IMR-90 (cell line): ENCODE measurements at regions not wholly inside any gene's neighbourhood (a gene's known extent, or its start where the extent isn't known, plus 50 kb on each side); places are given as distances from the start of the nearest gene placed in this dataset.

Experiments used
- ATAC-seq: fragments of 200-7000 bp; cut with Tn5 transposase; 2 replicates; pipeline ENCODE4 v1.9.1; 2020; ENCODE audit warnings: low read depth, mild to moderate bottlenecking, moderate library complexity
- BruUV-seq: library from RNA; stranded (reverse); fragments of 400-500 nt; replicated peaks from 2 replicates; lab custom pipeline; 2021; lab: Mats Ljungman, UMichigan
- CTCF ChIA-PET: fragments of 300-600 bp; formaldehyde crosslinking; extraction: SDS; loops from one replicate; lab custom pipeline; 2021; ENCODE audit warnings: antibody characterized with exemption; lab: Yijun Ruan, JAX
- POLR2A ChIA-PET: fragments of 300-600 bp; sonication (Branson Sonifier 250); formaldehyde crosslinking; loops from one replicate; lab custom pipeline; 2022; ENCODE audit warnings: antibody characterized with exemption; ENCODE audit not compliant: unreplicated experiment; lab: Charles Lee
- DNase-seq: peaks from one replicate; pipeline ENCODE4 v3.0.0; 2013
- H2AFZ ChIP-seq: replicated peaks from 2 replicates; pipeline ENCODE3; 2013; ENCODE audit warnings: low read length, mild to moderate bottlenecking; ENCODE audit not compliant: poor library complexity
- H2AK5ac ChIP-seq: 2 replicates; pipeline ENCODE4 v1.6.1; 2013; ENCODE audit warnings: low read depth, low read length, inconsistent platforms
- H2AK9ac ChIP-seq: replicated peaks from 2 replicates; pipeline ENCODE3; 2013; ENCODE audit warnings: mild to moderate bottlenecking, low read depth, low read length, moderate library complexity; ENCODE audit not compliant: poor library complexity
- H2BK120ac ChIP-seq: 2 replicates; pipeline ENCODE4 v1.6.1; 2013; ENCODE audit warnings: low read depth, low read length, inconsistent platforms
- H2BK15ac ChIP-seq: 3 replicates; pipeline ENCODE4 v1.6.1; 2013; ENCODE audit warnings: low read depth, low read length, inconsistent platforms
- H2BK20ac ChIP-seq: 2 replicates; pipeline ENCODE4 v1.6.1; 2013; ENCODE audit warnings: low read depth, mild to moderate bottlenecking, inconsistent platforms, low read length, moderate library complexity
- H2BK5ac ChIP-seq: 2 replicates; pipeline ENCODE4 v1.6.1; 2013; ENCODE audit warnings: mild to moderate bottlenecking, low read depth, low read length, inconsistent platforms; ENCODE audit not compliant: poor library complexity, severe bottlenecking
- H3K14ac ChIP-seq: replicated peaks from 2 replicates; pipeline ENCODE4 v1.6.1; 2013; ENCODE audit warnings: low read depth, low read length, inconsistent platforms
- H3K18ac ChIP-seq: 2 replicates; pipeline ENCODE4 v1.6.1; 2013; ENCODE audit warnings: low read depth, low read length, control low read depth
- H3K23ac ChIP-seq: 2 replicates; pipeline ENCODE4 v1.6.1; 2013; ENCODE audit warnings: low read depth, low read length, inconsistent platforms
- H3K27ac ChIP-seq: 2 replicates; pipeline ENCODE4 v1.5.1; 2013; ENCODE audit warnings: mild to moderate bottlenecking, control low read depth, low read length; ENCODE audit not compliant: insufficient read depth
- H3K27me3 ChIP-seq: 2 replicates; pipeline ENCODE4 v1.6.1; 2013; ENCODE audit warnings: low read length; ENCODE audit not compliant: control insufficient read depth, insufficient read depth
- H3K36me3 ChIP-seq: 2 replicates; pipeline ENCODE4 v1.6.1; 2013; ENCODE audit warnings: low read length, mixed read lengths; ENCODE audit not compliant: control insufficient read depth, insufficient read depth
- H3K4ac ChIP-seq: 2 replicates; pipeline ENCODE4 v1.6.1; 2013; ENCODE audit warnings: low read depth, low read length, inconsistent platforms
- H3K4me1 ChIP-seq: 2 replicates; pipeline ENCODE4 v1.6.1; 2013; ENCODE audit warnings: low read length, mixed read lengths; ENCODE audit not compliant: control insufficient read depth, insufficient read depth
- H3K4me2 ChIP-seq: 2 replicates; pipeline ENCODE4 v1.6.1; 2013; ENCODE audit warnings: low read depth, mild to moderate bottlenecking, control low read depth, low read length, moderate library complexity
- H3K4me3 ChIP-seq: 2 replicates; pipeline ENCODE4 v1.5.1; 2013; ENCODE audit warnings: low read depth, mild to moderate bottlenecking, control low read depth, low read length, moderate library complexity; ENCODE audit not compliant: insufficient read depth
- H3K56ac ChIP-seq: 2 replicates; pipeline ENCODE4 v1.6.1; 2013; ENCODE audit warnings: low read length, inconsistent platforms; ENCODE audit not compliant: insufficient read depth; ENCODE audit errors: extremely low read depth
- H3K79me1 ChIP-seq, 2 experiments: 2 replicates each; pipeline ENCODE4 v1.6.1; 2013; ENCODE audit warnings: low read length in 2 of 2, inconsistent platforms in 1 of 2, low read depth in 1 of 2
- H3K9ac ChIP-seq: 2 replicates; pipeline ENCODE4 v1.6.1; 2013; ENCODE audit warnings: low read depth, low read length, control low read depth
- H3K9me1 ChIP-seq: 2 replicates; pipeline ENCODE4 v1.6.1; 2013; ENCODE audit warnings: low read length, inconsistent platforms; ENCODE audit not compliant: insufficient read depth
- H3K9me3 ChIP-seq: 2 replicates; pipeline ENCODE4 v1.6.1; 2013; ENCODE audit warnings: low read length; ENCODE audit not compliant: control insufficient read depth, insufficient read depth
- H4K20me1 ChIP-seq: 2 replicates; pipeline ENCODE4 v1.6.1; 2013; ENCODE audit warnings: low read length, inconsistent platforms; ENCODE audit not compliant: insufficient read depth
- H4K5ac ChIP-seq: 2 replicates; pipeline ENCODE4 v1.6.1; 2013; ENCODE audit warnings: mild to moderate bottlenecking, low read depth, low read length, control low read depth
- H4K8ac ChIP-seq, 2 experiments: 2 replicates each; pipeline ENCODE4 v1.6.1; 2013; ENCODE audit warnings: low read depth in 2 of 2, low read length in 2 of 2, control low read depth in 1 of 2, inconsistent platforms in 1 of 2
- H4K91ac ChIP-seq: 2 replicates; pipeline ENCODE4 v1.6.1; 2013; ENCODE audit warnings: low read depth, low read length, inconsistent platforms; ENCODE audit not compliant: insufficient read depth
- BHLHE40 ChIP-seq: fragments of 150-350 bp; IDR thresholded peaks from 2 replicates; pipeline ENCODE4 v1.6.1; 2016; ENCODE audit warnings: mild to moderate bottlenecking, low read depth, low read length
- CEBPB ChIP-seq: IDR thresholded peaks from 2 replicates; pipeline ENCODE4 v1.6.1; 2012; ENCODE audit warnings: low read depth, low read length, improper control_type of control experiment
- CHD1 ChIP-seq: IDR thresholded peaks from 2 replicates; pipeline ENCODE4 v1.6.1; 2012; ENCODE audit warnings: low read depth, low read length, improper control_type of control experiment
- FOS ChIP-seq: fragments of 150-350 bp; IDR thresholded peaks from 2 replicates; pipeline ENCODE4 v1.6.1; 2016; ENCODE audit warnings: low read depth, low read length
- MAFK ChIP-seq: IDR thresholded peaks from 2 replicates; pipeline ENCODE4 v1.6.1; 2012; ENCODE audit warnings: low read depth, low read length, improper control_type of control experiment
- MAZ ChIP-seq: IDR thresholded peaks from 2 replicates; pipeline ENCODE4 v1.6.1; 2012; ENCODE audit warnings: low read depth, mild to moderate bottlenecking, low read length, improper control_type of control experiment, moderate library complexity, borderline replicate concordance
- MXI1 ChIP-seq: IDR thresholded peaks from 2 replicates; pipeline ENCODE4 v1.6.1; 2012; ENCODE audit warnings: low read depth, mild to moderate bottlenecking, low read length, moderate library complexity, borderline replicate concordance
- NFE2L2 ChIP-seq: fragments of 150-350 bp; IDR thresholded peaks from 2 replicates; pipeline ENCODE4 v1.6.1; 2016; ENCODE audit warnings: low read depth, mild to moderate bottlenecking, low read length
- POLR2A ChIP-seq: IDR thresholded peaks from 2 replicates; pipeline ENCODE4 v1.6.1; 2012; ENCODE audit warnings: mild to moderate bottlenecking, low read depth, low read length
- RAD21 ChIP-seq: IDR thresholded peaks from 2 replicates; pipeline ENCODE4 v1.6.1; 2012; ENCODE audit warnings: low read length, improper control_type of control experiment
- RCOR1 ChIP-seq: IDR thresholded peaks from 2 replicates; pipeline ENCODE4 v1.6.1; 2012; ENCODE audit warnings: mild to moderate bottlenecking, low read length, improper control_type of control experiment; ENCODE audit not compliant: insufficient replicate concordance
- RFX5 ChIP-seq: IDR thresholded peaks from 2 replicates; pipeline ENCODE4 v1.8.0; 2012; ENCODE audit warnings: low read depth, mild to moderate bottlenecking, low read length, moderate library complexity
- SMC3 ChIP-seq: fragments of 150-350 bp; IDR thresholded peaks from 2 replicates; pipeline ENCODE4 v1.6.1; 2016; ENCODE audit warnings: low read depth, mild to moderate bottlenecking, antibody characterized with exemption, low read length, moderate library complexity
- WGBS, 2 experiments: methylation state at CpG; one replicate each; pipeline versions ENCODE4 v1.1.5 to v1.1.7; 2013; ENCODE audit warnings: missing lambda C conversion rate in 2 of 2; ENCODE audit not compliant: insufficient read length in 1 of 2; ENCODE audit errors: extremely low coverage in 2 of 2; 5-methylcytosine and 5-hydroxymethylcytosine counted together
- dilution Hi-C: fragments of 300-500 bp; cut with HindIII; formaldehyde crosslinking; loops from one replicate; pipeline ENCODE4 v1.14.3; 2018; ENCODE audit warnings: low sequenced_read_pairs; ENCODE audit not compliant: unreplicated experiment
- in situ Hi-C: fragments of 300-500 bp; cut with MboI; formaldehyde crosslinking; loops from 3 replicates; pipeline ENCODE4 v1.14.3; 2019; ENCODE audit warnings: low sequenced_read_pairs, inconsistent platforms, mixed read lengths
- intact Hi-C: fragments of 100-400 bp; cut with micrococcal nuclease; formaldehyde crosslinking; loops from 2 replicates; pipeline ENCODE4 v1.10.0; 2022
- TF ChIP-seq, protein P1 (sequence below): fragments of 150-350 bp; IDR thresholded peaks from 2 replicates; pipeline ENCODE4 v1.6.1; 2017; ENCODE audit warnings: mild to moderate bottlenecking, antibody characterized with exemption, low read length, low read depth
- TF ChIP-seq, protein P2 (sequence below): conservative IDR thresholded peaks from 2 replicates; pipeline ENCODE4 v1.5.1; 2012; ENCODE audit warnings: mild to moderate bottlenecking, low read depth, low read length, improper control_type of control experiment
- TF ChIP-seq, protein P3 (sequence below): fragments of 150-350 bp; IDR thresholded peaks from 2 replicates; pipeline ENCODE4 v1.6.1; 2016; ENCODE audit warnings: low read depth, mild to moderate bottlenecking, low read length, moderate library complexity, borderline replicate concordance

DNA sequence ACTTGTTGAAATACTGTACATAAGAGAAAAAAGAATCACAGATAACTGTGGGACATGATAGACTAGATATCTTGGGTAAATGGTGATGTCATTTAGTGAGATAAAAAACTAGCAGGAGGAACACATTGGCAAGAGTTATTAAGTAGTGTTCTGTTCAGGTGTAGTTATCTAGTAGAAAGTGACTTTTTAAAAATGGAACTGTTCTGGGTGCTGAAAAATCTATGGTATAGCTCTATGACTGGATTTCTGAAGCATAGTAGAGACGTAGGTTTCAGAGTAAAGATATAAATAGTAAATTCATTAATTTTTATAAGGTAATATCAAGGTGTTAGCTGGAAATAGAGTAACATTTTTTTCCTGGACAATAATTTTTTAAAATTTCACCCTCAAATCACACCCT, 225.1 kb upstream of the UGT8 start:
- H2AK5ac ChIP-seq = no peak overlapping the region
- H2AFZ ChIP-seq = no peak overlapping the region
- no peaks in the 10 kb centered on the region for H3K79me1 ChIP-seq
- no peak overlapping the region for H3K4ac ChIP-seq
- H3K27me3 ChIP-seq = no peaks in the 10 kb centered on the region
- H4K8ac ChIP-seq = no peak overlapping the region
- DNase-seq (no peak), ATAC-seq (no peak)
- H2BK20ac ChIP-seq = no peak overlapping the region
- no peak overlapping the region for H3K9ac ChIP-seq
- no peak overlapping the region for H3K18ac ChIP-seq
- in situ Hi-C loops (loop anchor here (25.0 kb wide), 1 partner anchor 836 kb away; no protein-coding TSS in a partner anchor), intact Hi-C loops (loop anchor here (10.0 kb wide), 1 partner anchor 469 kb away; no protein-coding TSS in a partner anchor), dilution Hi-C loops (no loop called here)
- no TSS peak for BruUV-seq
- H3K9me1 ChIP-seq = no peaks in the 10 kb centered on the region
- TF ChIP-seq MAZ (no peak), RAD21 (no peak), POLR2A (no peak), MAFK (no peak), FOS (no peak), RFX5 (no peak), RCOR1 (no peak), MXI1 (no peak), NFE2L2 (no peak), BHLHE40 (no peak), SMC3 (no peak), CEBPB (no peak), CHD1 (no peak)
- TF ChIP-seq, protein P1, sequence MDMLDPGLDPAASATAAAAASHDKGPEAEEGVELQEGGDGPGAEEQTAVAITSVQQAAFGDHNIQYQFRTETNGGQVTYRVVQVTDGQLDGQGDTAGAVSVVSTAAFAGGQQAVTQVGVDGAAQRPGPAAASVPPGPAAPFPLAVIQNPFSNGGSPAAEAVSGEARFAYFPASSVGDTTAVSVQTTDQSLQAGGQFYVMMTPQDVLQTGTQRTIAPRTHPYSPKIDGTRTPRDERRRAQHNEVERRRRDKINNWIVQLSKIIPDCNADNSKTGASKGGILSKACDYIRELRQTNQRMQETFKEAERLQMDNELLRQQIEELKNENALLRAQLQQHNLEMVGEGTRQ = no peak
- TF ChIP-seq, protein P2, sequence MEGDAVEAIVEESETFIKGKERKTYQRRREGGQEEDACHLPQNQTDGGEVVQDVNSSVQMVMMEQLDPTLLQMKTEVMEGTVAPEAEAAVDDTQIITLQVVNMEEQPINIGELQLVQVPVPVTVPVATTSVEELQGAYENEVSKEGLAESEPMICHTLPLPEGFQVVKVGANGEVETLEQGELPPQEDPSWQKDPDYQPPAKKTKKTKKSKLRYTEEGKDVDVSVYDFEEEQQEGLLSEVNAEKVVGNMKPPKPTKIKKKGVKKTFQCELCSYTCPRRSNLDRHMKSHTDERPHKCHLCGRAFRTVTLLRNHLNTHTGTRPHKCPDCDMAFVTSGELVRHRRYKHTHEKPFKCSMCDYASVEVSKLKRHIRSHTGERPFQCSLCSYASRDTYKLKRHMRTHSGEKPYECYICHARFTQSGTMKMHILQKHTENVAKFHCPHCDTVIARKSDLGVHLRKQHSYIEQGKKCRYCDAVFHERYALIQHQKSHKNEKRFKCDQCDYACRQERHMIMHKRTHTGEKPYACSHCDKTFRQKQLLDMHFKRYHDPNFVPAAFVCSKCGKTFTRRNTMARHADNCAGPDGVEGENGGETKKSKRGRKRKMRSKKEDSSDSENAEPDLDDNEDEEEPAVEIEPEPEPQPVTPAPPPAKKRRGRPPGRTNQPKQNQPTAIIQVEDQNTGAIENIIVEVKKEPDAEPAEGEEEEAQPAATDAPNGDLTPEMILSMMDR = no peak
- TF ChIP-seq, protein P3, sequence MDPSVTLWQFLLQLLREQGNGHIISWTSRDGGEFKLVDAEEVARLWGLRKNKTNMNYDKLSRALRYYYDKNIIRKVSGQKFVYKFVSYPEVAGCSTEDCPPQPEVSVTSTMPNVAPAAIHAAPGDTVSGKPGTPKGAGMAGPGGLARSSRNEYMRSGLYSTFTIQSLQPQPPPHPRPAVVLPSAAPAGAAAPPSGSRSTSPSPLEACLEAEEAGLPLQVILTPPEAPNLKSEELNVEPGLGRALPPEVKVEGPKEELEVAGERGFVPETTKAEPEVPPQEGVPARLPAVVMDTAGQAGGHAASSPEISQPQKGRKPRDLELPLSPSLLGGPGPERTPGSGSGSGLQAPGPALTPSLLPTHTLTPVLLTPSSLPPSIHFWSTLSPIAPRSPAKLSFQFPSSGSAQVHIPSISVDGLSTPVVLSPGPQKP = no peak
- ChIA-PET POLR2A (interaction anchor here (0.6 kb wide), 1 partner anchor 153 kb away, joined by 3 read pairs; no protein-coding TSS in a partner anchor), CTCF (no interaction called here)
- no peak overlapping the region for H2BK120ac ChIP-seq
- no peaks in the 10 kb centered on the region for H3K36me3 ChIP-seq
- no peaks in the 10 kb centered on the region for H3K9me3 ChIP-seq
- H4K91ac ChIP-seq = no peak overlapping the region
- no peak overlapping the region for H2AK9ac ChIP-seq
- no CpG with 5 or more reads among the region's 1 CpG for WGBS, 2 experiments
- H2BK15ac ChIP-seq = no peak overlapping the region
- H3K4me2 ChIP-seq = no peak overlapping the region
- no peaks in the 10 kb centered on the region for H4K20me1 ChIP-seq
- H3K56ac ChIP-seq = no peak overlapping the region
- no peak overlapping the region for H2BK5ac ChIP-seq
- no peak overlapping the region for H4K5ac ChIP-seq
- H3K23ac ChIP-seq = no peak overlapping the region
- H3K14ac ChIP-seq = no peak overlapping the region
- H3K4me1 ChIP-seq = no peaks in the 10 kb centered on the region
- H3K27ac ChIP-seq = no peak overlapping the region
- no peak overlapping the region for H3K4me3 ChIP-seq
